ENCODE measurements at regions not wholly inside any gene's neighbourhood (a gene's known extent, or its start where the extent isn't known, plus 50 kb on each side); places are given as distances from the start of the nearest gene placed in this dataset.

DNA sequence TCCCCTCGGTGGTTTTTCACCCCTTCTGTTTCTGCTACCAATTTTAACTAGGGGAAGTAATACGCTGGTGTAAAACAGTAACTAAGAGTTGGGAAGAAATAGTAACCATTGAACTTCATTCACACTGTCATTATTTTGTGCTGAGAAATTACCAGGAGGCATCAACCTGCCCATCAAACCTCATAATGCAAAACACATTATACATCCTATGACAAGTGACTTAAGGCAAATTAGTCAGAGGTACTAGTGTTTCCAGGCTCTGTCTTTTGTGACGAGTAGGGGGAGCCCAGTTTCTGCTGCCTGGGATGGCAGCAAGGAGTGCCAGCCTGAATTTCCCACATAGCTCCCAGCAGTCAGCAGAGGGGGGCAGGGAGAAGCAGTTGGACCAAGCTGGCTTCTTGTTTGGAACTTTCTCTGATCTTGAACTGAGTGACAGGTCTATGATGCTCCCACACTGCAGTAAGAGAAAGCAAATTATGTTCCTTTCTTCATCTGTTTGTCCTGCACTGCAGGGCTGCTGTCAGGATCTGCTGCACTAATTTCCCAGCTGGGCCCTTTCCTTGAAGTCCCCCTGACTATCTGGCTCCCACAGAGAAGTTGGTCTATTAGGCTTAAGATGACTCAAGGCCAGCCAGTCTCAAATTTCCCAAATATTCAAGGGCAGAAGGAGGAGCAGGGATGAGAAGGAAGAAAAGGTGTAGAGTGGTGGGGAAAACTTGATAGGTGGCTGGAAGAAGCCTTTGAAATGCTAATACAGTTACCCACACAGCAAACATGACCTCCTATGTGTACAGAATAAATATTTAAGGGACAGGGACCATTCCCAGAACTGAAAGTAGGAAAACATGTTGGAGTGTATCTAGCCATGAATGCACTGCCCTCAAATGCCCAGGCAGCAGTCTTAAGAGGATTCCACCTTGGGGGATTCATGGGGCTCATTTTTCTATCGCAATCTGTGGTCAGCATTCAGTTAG lies 322.8 kb downstream of the SEC16B start (continued):
- TF ChIP-seq, protein P1, sequence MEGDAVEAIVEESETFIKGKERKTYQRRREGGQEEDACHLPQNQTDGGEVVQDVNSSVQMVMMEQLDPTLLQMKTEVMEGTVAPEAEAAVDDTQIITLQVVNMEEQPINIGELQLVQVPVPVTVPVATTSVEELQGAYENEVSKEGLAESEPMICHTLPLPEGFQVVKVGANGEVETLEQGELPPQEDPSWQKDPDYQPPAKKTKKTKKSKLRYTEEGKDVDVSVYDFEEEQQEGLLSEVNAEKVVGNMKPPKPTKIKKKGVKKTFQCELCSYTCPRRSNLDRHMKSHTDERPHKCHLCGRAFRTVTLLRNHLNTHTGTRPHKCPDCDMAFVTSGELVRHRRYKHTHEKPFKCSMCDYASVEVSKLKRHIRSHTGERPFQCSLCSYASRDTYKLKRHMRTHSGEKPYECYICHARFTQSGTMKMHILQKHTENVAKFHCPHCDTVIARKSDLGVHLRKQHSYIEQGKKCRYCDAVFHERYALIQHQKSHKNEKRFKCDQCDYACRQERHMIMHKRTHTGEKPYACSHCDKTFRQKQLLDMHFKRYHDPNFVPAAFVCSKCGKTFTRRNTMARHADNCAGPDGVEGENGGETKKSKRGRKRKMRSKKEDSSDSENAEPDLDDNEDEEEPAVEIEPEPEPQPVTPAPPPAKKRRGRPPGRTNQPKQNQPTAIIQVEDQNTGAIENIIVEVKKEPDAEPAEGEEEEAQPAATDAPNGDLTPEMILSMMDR (CRISPR knock-in tag; IDR thresholded peaks at IDR 0.05), result 0 out of 2 replicates have a peak, but pooled peaks have one; percentile 3
- TF ChIP-seq HNF4G (IDR thresholded peaks at IDR 0.05; ENCODE audit: borderline replicate concordance, low read depth, low read length), result no peak
- TF ChIP-seq HNF4G (CRISPR knock-in tag; IDR thresholded peaks at IDR 0.05; ENCODE audit: borderline replicate concordance, low read depth), result no peak
- TF ChIP-seq LCORL (IDR thresholded peaks at IDR 0.05), result no peak
- TF ChIP-seq LCORL (CRISPR knock-in tag; IDR thresholded peaks at IDR 0.05), result peak; percentile 34; the same call in 1 of the 2 replicates
- peak; percentile 55; the same call in 1 of the 2 replicates for TF ChIP-seq ISL2 (CRISPR knock-in tag; IDR thresholded peaks at IDR 0.05)
- TF ChIP-seq CC2D1A (CRISPR knock-in tag; IDR thresholded peaks at IDR 0.05), result no peak
- TF ChIP-seq, protein P2, sequence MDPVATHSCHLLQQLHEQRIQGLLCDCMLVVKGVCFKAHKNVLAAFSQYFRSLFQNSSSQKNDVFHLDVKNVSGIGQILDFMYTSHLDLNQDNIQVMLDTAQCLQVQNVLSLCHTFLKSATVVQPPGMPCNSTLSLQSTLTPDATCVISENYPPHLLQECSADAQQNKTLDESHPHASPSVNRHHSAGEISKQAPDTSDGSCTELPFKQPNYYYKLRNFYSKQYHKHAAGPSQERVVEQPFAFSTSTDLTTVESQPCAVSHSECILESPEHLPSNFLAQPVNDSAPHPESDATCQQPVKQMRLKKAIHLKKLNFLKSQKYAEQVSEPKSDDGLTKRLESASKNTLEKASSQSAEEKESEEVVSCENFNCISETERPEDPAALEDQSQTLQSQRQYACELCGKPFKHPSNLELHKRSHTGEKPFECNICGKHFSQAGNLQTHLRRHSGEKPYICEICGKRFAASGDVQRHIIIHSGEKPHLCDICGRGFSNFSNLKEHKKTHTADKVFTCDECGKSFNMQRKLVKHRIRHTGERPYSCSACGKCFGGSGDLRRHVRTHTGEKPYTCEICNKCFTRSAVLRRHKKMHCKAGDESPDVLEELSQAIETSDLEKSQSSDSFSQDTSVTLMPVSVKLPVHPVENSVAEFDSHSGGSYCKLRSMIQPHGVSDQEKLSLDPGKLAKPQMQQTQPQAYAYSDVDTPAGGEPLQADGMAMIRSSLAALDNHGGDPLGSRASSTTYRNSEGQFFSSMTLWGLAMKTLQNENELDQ (CRISPR knock-in tag; IDR thresholded peaks at IDR 0.05; ENCODE audit: borderline replicate concordance), result no peak
- TF ChIP-seq SMAD9 (CRISPR knock-in tag; IDR thresholded peaks at IDR 0.05), result no peak
- TF ChIP-seq, protein P3, sequence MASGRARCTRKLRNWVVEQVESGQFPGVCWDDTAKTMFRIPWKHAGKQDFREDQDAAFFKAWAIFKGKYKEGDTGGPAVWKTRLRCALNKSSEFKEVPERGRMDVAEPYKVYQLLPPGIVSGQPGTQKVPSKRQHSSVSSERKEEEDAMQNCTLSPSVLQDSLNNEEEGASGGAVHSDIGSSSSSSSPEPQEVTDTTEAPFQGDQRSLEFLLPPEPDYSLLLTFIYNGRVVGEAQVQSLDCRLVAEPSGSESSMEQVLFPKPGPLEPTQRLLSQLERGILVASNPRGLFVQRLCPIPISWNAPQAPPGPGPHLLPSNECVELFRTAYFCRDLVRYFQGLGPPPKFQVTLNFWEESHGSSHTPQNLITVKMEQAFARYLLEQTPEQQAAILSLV (CRISPR knock-in tag; IDR thresholded peaks at IDR 0.05; ENCODE audit: borderline replicate concordance), result no peak
- TF ChIP-seq, protein P4, sequence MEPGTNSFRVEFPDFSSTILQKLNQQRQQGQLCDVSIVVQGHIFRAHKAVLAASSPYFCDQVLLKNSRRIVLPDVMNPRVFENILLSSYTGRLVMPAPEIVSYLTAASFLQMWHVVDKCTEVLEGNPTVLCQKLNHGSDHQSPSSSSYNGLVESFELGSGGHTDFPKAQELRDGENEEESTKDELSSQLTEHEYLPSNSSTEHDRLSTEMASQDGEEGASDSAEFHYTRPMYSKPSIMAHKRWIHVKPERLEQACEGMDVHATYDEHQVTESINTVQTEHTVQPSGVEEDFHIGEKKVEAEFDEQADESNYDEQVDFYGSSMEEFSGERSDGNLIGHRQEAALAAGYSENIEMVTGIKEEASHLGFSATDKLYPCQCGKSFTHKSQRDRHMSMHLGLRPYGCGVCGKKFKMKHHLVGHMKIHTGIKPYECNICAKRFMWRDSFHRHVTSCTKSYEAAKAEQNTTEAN (CRISPR knock-in tag; conservative IDR thresholded peaks at IDR 0.05), result no peak
- no peak for TF ChIP-seq ZNF570 (CRISPR knock-in tag; IDR thresholded peaks at IDR 0.05; ENCODE audit: borderline replicate concordance)
- TF ChIP-seq TSC22D2 (CRISPR knock-in tag; IDR thresholded peaks at IDR 0.05; ENCODE audit: borderline replicate concordance), result no peak
- TF ChIP-seq ZNF761 (CRISPR knock-in tag; conservative IDR thresholded peaks at IDR 0.05), result 0 out of 2 replicates have a peak, but pooled peaks have one; percentile 26
- no peak for TF ChIP-seq HOXA9 (CRISPR knock-in tag; IDR thresholded peaks at IDR 0.05; ENCODE audit: borderline replicate concordance)
- TF ChIP-seq ZNF841 (CRISPR knock-in tag; IDR thresholded peaks at IDR 0.05; ENCODE audit: borderline replicate concordance), result no peak
- TF ChIP-seq GABPB1 (CRISPR knock-in tag; IDR thresholded peaks at IDR 0.05), result no peak
- peak; percentile 23; the same call in 1 of the 2 replicates for TF ChIP-seq BCL6 (CRISPR knock-in tag; IDR thresholded peaks at IDR 0.05)
- no peak for TF ChIP-seq SRSF9 (IDR thresholded peaks at IDR 0.05; ENCODE audit: borderline replicate concordance, insufficient read depth, low read depth, low read length, poor library complexity, severe bottlenecking)
- TF ChIP-seq MLLT10 (CRISPR knock-in tag; IDR thresholded peaks at IDR 0.05), result no peak
- no peak for TF ChIP-seq ZNF121 (CRISPR knock-in tag; IDR thresholded peaks at IDR 0.05)

Measured in HepG2 (cell line).